ENCODE measurements at regions not wholly inside any gene's neighbourhood (a gene's known extent, or its start where the extent isn't known, plus 50 kb on each side); places are given as distances from the start of the nearest gene placed in this dataset.

GRCh38 chr13:76473552-76474134 is 412.6 kb downstream of the KCTD12 start:
- CTCF ChIA-PET, result no interaction called here
- TF ChIP-seq CTCF (conservative IDR thresholded peaks at IDR 0.05; ENCODE audit: low read depth, low read length) (peak; percentile 78), EZH2 (IDR thresholded peaks at IDR 0.05; ENCODE audit: borderline replicate concordance, low read depth, low read length, poor library complexity, severe bottlenecking) (no peak)

GRCh38 chr13:76472916-76473315 is 413.3 kb downstream of the KCTD12 start:
- Histone ChIP-seq H3K27me3 (replicated peaks; ENCODE audit: insufficient read depth, low read depth, low read length, poor library complexity) (peaks cover 17% of the 10 kb centered on the region), H3K36me3 (ENCODE audit: insufficient read depth, low read length, poor library complexity, severe bottlenecking) (no peaks in the 10 kb centered on the region), H3K4me1 (ENCODE audit: insufficient read depth, low read length, poor library complexity, severe bottlenecking) (no peaks in the 10 kb centered on the region), H3K9me3 (ENCODE audit: low read depth, low read length, poor library complexity, severe bottlenecking) (no peaks in the 10 kb centered on the region), H3K4me3 (ENCODE audit: low read depth, low read length, poor library complexity, severe bottlenecking) (no peak overlapping the region), H3K27ac (ENCODE audit: low read depth, low read length, poor library complexity, severe bottlenecking) (no peak overlapping the region)
- ChIA-PET CTCF (no interaction called here), POLR2A (ENCODE audit: low non-redundant PET) (no interaction called here)
- TF ChIP-seq EZH2 (IDR thresholded peaks at IDR 0.05; ENCODE audit: borderline replicate concordance, low read depth, low read length, poor library complexity, severe bottlenecking), result no peak
- no peak for TF ChIP-seq CTCF (conservative IDR thresholded peaks at IDR 0.05; ENCODE audit: low read depth, low read length)
- BruUV-seq (replicated peaks), result no TSS peak
- intact Hi-C loops (cut with micrococcal nuclease; ENCODE audit: unreplicated experiment), result loop anchor here (2.0 to 5.0 kb wide), 4 partner anchors 429 to 778 kb away; no protein-coding TSS in a partner anchor
- DNase-seq (ENCODE audit: low spot score), result no peak

More at GRCh38 chr13:76473552-76474134, 412.6 kb downstream of the KCTD12 start:
- no peaks in the 10 kb centered on the region for H3K9me3 ChIP-seq (ENCODE audit: low read depth, low read length, poor library complexity, severe bottlenecking)
- H3K27me3 ChIP-seq (replicated peaks; ENCODE audit: insufficient read depth, low read depth, low read length, poor library complexity), result peaks cover 14% of the 10 kb centered on the region
- H3K27ac ChIP-seq (ENCODE audit: low read depth, low read length, poor library complexity, severe bottlenecking), result no peak overlapping the region
- peak; percentile 82 for DNase-seq (ENCODE audit: low spot score)
- no peaks in the 10 kb centered on the region for H3K36me3 ChIP-seq (ENCODE audit: insufficient read depth, low read length, poor library complexity, severe bottlenecking)
- intact Hi-C loops (cut with micrococcal nuclease; ENCODE audit: unreplicated experiment), result loop anchor here (2.0 to 5.0 kb wide), 4 partner anchors 429 to 779 kb away; no protein-coding TSS in a partner anchor
- H3K4me3 ChIP-seq (ENCODE audit: low read depth, low read length, poor library complexity, severe bottlenecking), result no peak overlapping the region
- no TSS peak for BruUV-seq (replicated peaks)
- H3K4me1 ChIP-seq (ENCODE audit: insufficient read depth, low read length, poor library complexity, severe bottlenecking), result no peaks in the 10 kb centered on the region
- POLR2A ChIA-PET (ENCODE audit: low non-redundant PET), result no interaction called here

GRCh38 chr13:76471486-76471885 is 414.7 kb downstream of the KCTD12 start:
- TF ChIP-seq EZH2 (IDR thresholded peaks at IDR 0.05; ENCODE audit: borderline replicate concordance, low read depth, low read length, poor library complexity, severe bottlenecking) (no peak), CTCF (conservative IDR thresholded peaks at IDR 0.05; ENCODE audit: low read depth, low read length) (no peak)
- H3K36me3 ChIP-seq (ENCODE audit: insufficient read depth, low read length, poor library complexity, severe bottlenecking), result no peaks in the 10 kb centered on the region
- H3K4me3 ChIP-seq (ENCODE audit: low read depth, low read length, poor library complexity, severe bottlenecking), result no peak overlapping the region
- H3K27ac ChIP-seq (ENCODE audit: low read depth, low read length, poor library complexity, severe bottlenecking), result no peak overlapping the region
- H3K9me3 ChIP-seq (ENCODE audit: low read depth, low read length, poor library complexity, severe bottlenecking), result no peaks in the 10 kb centered on the region
- CTCF ChIA-PET, result no interaction called here
- BruUV-seq (replicated peaks), result no TSS peak
- POLR2A ChIA-PET (ENCODE audit: low non-redundant PET), result interaction anchor here (0.5 kb wide), 1 partner anchor 786 kb away, joined by 15 read pairs; no protein-coding TSS in a partner anchor
- DNase-seq (ENCODE audit: low spot score), result no peak
- H3K4me1 ChIP-seq (ENCODE audit: insufficient read depth, low read length, poor library complexity, severe bottlenecking), result no peaks in the 10 kb centered on the region
- H3K27me3 ChIP-seq (replicated peaks; ENCODE audit: insufficient read depth, low read depth, low read length, poor library complexity), result peaks cover 24% of the 10 kb centered on the region
- intact Hi-C loops (cut with micrococcal nuclease; ENCODE audit: unreplicated experiment), result loop anchor here (5.0 kb wide), 2 partner anchors 431 to 449 kb away; no protein-coding TSS in a partner anchor

All from A673 (cell line).